HG02623 (cell line): ENCODE measurements at regions not wholly inside any gene's neighbourhood (a gene's known extent, or its start where the extent isn't known, plus 50 kb on each side); places are given as distances from the start of the nearest gene placed in this dataset.
"Not testable (repeated sequence)": the region's sequence is repeated elsewhere in the genome, so short reads cannot be mapped to it uniquely, and the experiment has no call there.

Experiments used
- ATAC-seq: cut with Tn5 transposase; IDR thresholded peaks from one replicate; pipeline ENCODE4 v1.9.1; 2021; ENCODE audit warnings: moderate library complexity; ENCODE audit not compliant: unreplicated experiment

DNA sequence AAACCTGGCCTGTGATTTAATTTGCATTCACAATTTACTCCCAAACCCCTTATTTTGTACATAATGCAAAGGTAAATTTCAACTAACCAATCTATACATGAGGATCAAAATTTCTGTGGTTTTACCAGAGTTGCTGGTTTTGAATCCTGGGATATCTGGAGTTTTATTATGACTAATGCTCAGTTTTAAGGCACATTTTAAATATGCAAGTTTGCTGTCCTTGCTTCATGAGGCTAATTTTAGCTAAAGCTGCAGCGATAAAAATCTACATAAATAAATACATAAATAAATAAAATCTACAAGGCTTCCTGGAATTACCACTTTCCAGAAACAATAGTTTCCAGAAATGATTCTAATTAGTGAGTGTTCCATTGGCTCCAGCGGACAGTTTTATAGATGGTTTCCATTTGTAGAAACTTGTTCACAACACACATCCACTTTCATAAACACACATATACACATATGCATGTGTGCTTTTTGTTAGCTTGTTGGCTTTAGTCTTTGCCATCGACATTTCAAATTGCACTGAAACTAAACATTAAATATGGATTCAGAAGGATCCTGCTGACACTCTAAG lies 339.5 kb upstream of the NRP1 start:
- no peak for ATAC-seq

DNA sequence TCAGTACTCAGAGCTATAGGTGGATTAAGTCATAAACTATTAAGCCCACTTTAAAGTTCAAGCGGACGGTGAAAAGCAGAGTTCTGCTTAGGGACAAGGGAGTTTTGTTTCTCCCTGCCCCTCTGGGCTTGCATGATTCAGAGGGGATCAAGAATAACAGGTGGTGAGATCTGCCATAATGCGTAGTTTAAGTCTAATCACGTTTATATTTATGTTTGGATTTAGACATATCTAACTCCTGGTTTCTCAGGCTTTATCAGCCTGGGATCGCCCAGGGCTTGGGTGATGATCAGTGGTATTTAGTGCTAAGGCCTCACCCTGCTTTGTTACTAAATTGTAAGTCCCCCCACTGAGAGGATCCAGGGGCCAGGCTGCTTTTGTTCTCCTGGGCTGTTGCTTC lies 335.4 kb upstream of the NRP1 start:
- ATAC-seq: no peak

DNA sequence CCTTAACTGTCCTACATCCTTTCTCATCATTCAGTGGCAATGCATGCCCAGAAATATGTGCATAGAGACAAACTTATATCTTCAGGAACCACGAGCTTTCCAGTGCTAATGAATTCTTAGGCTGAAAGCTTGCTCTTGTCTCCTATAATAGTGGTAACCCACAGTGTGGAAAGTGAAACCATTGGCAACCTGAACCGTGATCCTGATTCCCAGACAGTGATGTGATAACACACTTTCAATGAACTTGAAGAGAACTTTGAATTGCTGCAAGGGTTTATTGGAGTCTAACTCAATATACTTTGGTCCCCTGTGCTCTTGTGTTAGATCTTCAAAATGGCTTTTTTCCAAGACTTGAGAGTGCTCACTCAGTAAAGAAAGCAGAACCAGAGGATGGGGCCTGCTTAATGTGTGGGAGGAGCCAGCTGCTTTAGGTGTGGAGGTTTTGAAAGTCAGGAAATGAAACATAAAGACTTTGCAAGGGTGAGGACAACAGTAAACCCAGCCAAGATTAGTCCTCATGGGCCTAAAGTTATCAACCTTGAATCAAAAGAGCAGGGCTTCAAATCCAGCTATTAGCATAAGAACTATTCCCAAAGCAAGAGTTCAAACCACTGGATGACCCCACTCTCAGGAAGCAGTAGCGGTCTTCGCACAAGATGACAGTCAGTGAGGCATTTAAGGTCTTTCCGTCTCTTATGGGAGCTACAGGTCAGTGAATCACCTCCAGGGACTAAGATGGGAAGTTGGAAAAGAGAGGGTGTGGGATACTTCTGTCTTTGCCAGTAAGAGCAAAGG lies 332.4 kb upstream of the NRP1 start:
- no peak for ATAC-seq

DNA sequence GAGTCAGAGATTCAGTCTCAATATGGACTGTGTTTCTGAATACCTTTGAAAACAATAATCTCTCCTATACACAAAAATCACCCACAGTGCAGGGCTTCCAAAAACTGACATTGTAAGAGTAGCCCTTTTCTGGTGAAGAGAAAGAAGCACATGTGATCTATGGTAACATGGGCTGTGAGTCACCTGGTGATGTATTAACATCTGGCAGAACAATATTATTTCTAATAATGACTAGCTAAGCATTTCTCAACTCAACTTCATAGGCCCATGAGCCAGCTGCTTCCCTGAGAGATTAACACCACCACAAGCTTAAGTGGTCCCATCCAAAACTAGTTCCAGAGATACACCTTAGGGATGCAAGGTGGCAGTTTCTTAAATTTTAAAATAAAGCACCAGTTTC lies 331.0 kb upstream of the NRP1 start:
- no peak for ATAC-seq

DNA sequence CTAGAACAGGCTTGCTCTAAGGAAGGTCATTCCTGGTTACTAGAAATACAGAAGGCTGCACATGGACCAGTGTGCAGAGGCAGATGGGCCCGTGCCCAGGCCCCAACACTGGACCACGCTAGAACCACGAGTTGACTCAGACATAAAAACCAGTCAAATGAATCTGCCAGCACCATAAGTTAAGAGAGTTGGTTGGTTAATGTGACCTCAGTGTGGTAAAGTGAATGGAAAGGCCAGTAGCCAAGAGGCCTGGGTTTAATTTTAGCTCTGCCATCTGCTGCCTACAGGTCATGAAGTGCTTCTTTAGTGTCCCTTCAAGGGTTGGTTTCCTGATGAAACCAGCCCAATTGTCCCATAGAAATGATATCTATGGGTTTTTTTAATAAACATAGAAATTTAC lies 329.6 kb upstream of the NRP1 start:
- ATAC-seq: no peak

DNA sequence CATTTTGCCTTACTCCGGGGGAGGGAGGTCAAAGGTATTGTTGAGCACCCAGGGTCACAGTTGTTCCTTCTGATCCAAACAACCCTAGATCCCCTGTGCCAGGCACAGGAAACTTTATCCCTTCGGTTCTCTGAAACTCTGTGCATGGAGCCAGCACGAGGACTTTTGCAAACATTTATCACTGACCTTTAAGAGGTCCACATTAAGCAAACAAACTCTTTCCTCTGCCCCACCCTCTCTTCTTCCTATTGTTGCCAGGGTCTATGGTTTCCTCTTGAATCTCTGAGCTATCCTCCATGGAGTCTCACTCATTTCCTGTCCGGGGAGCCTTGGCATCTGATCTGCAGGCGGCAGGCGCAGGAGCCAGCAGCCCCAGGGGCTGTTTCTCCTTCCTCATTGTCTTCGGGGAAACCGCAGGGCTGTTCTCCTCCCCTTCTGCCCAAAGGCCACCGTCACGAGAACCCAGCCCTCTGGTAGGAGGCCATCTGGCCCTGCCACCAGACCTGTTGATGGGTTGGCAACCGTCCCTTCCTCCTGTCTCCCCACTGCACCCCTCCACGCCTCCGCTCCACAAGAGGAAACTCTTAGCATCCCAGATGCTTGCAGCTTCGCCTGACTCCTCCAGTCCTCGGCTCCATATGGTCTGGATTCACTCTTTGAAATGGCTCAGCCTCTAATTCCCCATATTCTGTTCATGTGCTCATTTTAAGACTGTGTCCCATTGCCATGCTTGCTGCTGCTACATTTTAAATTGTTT lies 327.3 kb upstream of the NRP1 start:
- ATAC-seq: no peak

DNA sequence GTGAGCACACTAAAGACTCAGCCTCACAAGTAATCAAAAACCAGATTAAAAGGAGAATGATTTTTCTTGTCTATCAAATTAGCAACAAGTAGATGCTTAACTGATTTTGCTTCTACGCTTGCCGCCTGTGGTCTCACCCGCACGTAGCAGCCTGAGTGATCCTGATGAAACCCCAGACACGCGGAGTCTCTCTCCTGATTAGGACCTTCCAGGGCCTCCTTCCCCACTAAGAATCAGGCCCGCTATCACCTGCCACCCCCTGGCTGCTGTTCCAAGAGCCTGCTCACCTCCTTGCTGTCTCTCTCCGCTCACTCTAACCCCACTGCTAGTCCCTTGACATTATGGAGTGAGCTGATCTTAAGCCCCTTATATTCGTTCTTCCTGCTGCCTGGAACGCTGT lies 325.9 kb upstream of the NRP1 start:
- ATAC-seq: no peak

DNA sequence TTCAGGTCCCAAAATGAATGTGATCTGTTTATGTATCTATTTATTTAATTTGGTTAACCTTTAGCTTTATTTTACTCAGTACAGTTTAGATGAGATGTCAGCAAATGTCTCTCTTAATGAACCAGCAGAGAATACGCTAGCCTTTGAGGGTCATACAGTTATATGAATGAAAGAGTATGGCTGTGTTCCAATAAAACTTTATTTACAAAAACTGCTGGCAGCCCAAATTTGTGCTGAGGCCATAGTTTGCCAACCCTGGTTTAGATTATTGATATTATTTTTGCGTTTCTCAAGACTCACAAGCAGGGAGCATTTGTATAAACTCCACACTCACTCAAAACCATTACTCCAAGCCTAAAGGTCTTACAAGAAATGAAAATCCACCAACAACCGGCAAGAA lies 323.4 kb upstream of the NRP1 start:
- no peak for ATAC-seq

DNA sequence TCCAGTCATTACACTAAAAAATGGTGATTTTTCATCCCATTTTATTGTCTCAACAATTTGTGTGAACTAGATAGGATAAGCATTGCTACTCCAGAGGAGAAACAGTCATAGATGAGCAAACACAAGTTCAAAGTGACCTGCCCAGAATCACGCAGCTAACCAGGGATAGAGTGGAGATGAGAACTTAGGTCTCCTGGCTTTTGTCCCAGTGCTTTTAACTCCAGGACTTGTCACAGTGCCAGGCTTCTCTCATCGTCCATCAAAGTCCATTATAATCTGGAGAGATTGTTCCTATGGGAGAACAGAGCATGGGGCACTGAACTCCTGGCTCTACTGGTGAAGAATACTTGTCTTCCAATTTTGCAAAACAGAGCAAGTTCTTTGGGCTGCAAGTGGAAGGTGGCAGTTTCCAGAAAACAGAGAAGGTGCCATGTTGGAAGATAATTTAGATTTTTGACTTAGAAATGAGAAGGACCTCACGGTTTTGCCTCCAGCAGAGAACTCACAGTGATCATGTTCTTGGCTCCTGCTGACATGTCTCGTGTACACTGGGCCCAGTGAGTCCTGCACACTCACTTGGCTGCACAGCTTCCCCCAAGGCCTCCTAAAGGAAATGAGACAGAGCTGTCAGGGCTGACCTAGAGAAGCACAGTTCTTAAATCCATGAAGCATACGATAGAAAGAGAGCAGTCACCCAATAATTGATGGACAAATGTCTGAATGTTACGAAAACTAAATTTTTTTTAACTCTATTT lies 322.9 kb upstream of the NRP1 start:
- ATAC-seq: no peak

DNA sequence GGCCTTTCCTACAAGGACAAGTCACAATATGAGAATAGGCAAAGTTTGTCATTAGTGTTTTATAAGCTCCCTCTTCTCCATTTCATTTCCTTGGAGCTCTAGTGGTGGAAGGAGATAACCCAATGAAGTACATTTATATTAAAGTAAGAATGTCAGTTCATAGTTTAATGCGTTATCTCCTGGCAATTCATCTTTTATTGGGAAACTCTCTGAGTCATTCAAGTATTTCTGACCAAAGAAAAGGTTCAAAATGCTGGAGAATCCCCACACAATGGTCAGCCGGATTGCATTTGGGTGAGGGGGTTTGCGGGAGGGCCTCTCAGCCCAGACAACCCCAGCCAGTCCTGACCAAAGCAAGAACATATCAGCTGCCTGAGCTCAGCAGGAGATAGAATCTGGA lies 321.5 kb upstream of the NRP1 start:
- ATAC-seq: no peak

DNA sequence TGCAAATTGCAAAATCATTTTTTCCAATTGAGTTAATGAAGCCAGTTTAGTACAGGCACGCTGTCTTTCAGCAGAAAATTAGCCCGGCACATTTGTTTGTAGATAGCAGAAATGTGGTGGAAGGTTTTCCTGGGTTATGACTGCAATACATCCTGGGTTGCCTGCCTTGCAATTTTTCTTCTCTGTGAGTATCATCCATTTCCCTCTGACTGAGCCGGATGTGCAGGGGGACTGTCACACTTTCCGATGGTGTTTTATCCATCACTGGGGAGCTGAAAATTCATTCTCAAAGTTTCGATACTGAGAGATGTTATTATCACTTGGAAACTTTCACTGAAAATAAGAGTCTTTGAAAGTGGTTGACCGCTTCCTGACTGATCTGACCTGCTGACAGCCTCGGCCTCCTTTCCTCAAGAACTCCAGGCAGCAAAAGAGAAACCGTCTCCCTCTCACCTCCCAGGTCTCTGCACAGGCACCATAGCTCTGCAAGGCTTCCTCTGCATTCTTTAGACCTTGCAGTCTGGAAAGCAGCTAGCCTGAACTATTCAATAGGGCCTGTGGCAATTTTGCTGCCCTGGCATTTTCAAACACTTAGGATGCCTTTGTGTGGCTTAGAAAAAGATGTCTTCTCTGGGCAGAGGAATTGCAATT lies 320.8 kb upstream of the NRP1 start:
- no peak for ATAC-seq

DNA sequence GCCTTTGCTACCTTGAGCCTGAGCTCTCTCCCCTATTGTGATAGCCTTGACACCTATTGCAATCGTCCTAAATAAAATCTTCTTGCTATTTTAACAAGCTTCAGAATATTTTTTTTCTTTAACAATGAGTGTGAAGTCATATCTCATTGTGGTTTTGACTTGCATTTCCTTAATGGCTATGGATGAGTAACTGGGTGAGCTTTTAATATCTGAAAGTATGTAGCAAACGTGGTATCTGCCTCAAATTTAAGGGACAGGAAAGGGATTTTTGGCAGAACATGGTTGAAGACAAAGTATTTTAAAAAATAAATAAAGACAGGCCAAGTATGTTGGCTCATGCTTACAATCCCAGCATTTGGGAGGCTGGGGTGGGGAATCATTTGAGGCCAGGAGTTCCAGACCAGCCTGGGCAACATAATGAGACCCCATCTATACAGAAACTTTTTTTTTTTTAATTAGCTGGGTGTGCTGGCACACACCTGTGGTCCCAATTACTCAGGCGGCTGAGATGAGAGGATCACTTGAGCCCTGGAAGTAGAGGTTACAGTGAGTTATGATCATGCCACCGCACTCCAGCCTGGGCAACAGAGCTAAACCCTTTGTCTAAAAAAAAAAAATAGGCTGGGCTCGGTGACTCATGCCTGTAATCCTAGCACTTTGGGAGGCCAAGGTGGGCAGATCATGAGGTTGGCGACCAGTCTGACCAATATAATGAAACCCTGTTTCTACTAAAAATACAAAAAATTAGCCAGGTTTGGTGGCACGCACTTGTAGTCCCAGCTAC lies 319.3 kb upstream of the NRP1 start:
- ATAC-seq: no peak

DNA sequence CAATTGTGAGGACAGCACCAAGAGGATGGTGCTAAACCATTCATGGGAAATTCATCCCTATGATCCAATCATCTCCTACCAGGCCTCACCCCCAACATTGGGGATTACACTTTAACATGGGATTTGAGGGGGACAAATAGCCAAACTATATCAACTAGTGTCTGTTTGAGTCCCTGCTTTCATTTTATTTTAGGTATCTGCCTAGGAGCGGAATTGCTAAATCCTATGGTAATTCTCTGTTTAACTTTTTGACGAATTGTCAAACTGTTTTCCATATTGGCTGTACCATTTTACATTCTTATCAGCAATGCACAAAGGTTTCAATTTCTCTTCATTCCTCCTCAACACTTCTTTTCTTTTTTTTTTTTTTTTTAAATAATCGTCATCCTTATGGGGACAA lies 318.4 kb upstream of the NRP1 start:
- no peak for ATAC-seq

DNA sequence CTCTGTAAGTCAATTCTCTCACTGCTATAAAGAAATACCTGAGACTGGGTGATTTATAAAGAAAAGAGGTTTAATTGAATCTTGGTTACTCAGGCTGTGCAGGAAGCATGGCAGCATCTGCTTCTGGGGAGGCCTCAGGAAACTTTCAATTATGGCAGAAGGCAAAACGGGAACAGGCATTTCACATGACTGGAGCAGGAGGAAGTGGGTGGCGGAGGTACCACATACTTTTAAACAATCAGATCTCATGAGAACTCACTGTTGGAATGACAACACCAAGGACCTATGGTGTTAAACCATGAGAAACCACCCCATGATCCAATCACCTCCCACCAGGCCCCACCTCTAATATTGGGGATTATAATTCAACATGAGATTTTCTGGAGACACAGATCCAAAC lies 315.7 kb upstream of the NRP1 start:
- ATAC-seq: not testable (repeated sequence)

DNA sequence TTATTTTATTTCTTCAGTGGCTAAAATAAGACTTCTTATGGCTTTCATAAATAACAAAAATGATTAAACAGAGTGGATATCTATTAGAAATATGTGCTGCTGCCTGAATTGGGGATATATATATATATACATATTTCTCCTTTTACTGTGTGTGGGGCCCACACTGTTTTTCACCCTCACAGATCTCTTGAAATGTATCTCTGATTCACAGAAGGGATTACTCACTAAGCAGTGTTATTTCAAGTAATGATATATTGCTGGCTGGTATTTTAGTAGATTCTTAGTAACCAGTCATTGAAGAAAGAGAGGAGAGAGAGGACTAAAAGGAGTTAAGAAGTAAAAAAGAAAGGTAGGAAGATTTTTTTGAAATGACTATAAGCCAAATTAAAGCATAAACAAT lies 308.6 kb upstream of the NRP1 start:
- no peak for ATAC-seq

DNA sequence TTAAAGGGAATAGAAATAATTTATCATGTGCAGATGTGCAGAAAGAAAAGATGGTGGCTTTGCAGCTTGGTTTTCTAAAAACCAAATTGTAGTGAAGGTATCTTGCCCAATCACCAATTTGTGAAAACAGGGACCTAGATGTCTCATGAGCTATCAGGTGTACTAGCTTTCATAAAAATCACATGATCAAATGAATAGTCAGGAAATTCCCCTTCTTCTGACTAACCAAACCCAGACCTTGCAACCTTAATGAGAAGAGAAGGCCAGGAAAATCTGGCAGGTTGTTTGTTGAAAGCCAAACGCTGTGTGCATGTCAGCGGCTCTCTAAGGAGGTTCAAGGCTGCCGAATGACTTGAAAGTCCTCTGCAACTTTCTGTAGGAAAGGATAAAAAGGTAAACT lies 304.4 kb upstream of the NRP1 start:
- ATAC-seq: no peak

DNA sequence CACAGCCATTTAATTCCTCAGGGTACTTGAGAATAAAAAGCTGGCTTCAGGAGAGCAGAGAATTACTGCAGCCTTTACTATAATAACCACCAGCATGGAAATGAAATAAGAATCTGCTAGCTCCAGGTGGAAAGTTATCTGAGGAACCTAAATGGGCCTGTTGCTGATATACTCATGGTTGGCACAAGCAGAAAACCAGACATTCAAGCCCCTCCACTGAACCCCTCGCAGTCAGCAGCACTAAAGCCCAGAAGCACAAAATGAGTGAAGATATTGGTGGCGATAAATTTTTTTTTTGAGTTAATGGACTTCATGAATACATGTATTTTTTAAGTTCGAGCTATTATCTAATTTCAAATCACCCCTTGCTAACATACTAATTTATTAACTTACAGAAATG lies 303.9 kb upstream of the NRP1 start:
- ATAC-seq: no peak

DNA sequence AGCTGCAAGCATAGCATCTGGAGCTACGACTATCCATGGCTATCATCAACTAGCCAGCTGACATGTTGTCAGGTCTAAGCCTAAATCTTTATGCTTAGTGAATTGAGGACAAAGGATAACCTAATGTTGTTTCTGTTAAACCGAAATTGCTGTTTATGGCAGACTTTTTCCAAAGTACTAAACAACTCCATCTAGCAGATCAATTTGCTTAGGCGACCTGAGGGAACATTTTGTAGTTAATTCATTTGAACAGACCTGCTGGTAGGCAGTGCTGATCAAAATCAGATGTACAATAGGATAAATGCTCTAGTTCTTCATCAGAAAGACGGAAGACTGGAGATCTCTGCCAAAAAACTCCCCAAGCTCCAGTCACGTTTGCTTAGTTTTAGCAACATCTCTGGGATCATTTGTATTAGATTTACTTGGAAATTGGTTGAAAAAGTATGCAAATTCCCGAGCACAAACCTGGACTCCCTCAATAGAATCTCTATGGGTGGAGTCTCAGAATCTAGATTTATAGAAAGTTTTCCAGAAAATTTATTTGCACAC lies 301.6 kb upstream of the NRP1 start:
- no peak for ATAC-seq

DNA sequence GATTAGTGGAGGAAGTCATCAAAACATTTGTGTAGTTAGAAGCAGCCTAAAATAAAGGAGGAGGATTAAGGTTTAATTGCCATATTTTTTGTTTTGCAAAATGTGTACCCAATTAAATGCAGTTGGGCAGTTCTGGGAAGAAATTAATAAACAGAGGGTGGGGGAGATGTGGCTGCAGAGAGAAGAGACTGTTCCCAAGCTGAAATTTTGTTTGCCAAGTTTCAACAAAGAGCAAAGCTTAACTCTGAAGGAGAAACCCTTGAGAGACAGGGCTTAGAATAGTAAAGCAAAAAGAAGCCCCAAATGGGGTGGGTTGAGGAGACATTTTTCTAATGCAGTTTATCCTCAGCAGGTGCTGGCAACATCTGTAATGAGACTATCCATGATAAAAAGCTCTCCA lies 298.0 kb upstream of the NRP1 start:
- no peak for ATAC-seq

DNA sequence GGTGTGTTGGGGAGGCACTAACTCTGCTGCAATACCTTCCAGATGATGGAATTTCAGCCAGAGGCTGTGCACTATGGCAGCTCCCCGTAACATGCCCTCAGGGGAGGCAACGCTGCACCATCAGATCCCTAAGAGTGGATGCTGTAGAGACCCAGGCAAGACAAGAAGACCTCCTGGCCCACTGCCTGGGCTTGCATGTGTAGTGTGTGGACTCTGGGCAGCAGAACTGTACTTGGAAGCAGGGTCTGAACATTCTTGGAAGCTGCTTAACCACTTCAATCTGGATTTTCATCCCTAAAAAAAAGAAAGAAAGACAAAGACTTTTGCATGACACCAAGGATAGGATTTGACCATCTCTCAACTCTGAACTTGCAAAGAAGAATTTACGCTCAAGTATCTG lies 297.5 kb upstream of the NRP1 start:
- ATAC-seq: no peak
